LNCaP clone FGC (cell line): ENCODE measurements at regions not wholly inside any gene's neighbourhood (a gene's known extent, or its start where the extent isn't known, plus 50 kb on each side); places are given as distances from the start of the nearest gene placed in this dataset.

Source experiments
- DNase-seq: peaks from one replicate; pipeline ENCODE4 v3.0.0-alpha.2; 2011; ENCODE audit warnings: low read depth
- H3K4me3 ChIP-seq: 2 replicates; pipeline ENCODE4 v1.5.1; 2011; ENCODE audit warnings: mild to moderate bottlenecking, low read depth, low read length, control low read depth
- TF ChIP-seq, protein P1 (sequence below): IDR thresholded peaks from 2 replicates; pipeline ENCODE4 v1.5.1; 2012; ENCODE audit warnings: mild to moderate bottlenecking; ENCODE audit not compliant: control insufficient read depth, insufficient read depth; ENCODE audit errors: extremely low read depth

GRCh38 chr13:56906909-56907308, 233.8 kb upstream of the PRR20A start:
- H3K4me3 ChIP-seq = no peak overlapping the region
- TF ChIP-seq, protein P1, sequence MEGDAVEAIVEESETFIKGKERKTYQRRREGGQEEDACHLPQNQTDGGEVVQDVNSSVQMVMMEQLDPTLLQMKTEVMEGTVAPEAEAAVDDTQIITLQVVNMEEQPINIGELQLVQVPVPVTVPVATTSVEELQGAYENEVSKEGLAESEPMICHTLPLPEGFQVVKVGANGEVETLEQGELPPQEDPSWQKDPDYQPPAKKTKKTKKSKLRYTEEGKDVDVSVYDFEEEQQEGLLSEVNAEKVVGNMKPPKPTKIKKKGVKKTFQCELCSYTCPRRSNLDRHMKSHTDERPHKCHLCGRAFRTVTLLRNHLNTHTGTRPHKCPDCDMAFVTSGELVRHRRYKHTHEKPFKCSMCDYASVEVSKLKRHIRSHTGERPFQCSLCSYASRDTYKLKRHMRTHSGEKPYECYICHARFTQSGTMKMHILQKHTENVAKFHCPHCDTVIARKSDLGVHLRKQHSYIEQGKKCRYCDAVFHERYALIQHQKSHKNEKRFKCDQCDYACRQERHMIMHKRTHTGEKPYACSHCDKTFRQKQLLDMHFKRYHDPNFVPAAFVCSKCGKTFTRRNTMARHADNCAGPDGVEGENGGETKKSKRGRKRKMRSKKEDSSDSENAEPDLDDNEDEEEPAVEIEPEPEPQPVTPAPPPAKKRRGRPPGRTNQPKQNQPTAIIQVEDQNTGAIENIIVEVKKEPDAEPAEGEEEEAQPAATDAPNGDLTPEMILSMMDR = no peak
- no peak for DNase-seq

- TF ChIP-seq, protein P1 = no peak
- no peak for DNase-seq
- no peak overlapping the region for H3K4me3 ChIP-seq
These were observed 233.0 kb upstream of the PRR20A start for GRCh38 chr13:56907766-56908165.

DNA sequence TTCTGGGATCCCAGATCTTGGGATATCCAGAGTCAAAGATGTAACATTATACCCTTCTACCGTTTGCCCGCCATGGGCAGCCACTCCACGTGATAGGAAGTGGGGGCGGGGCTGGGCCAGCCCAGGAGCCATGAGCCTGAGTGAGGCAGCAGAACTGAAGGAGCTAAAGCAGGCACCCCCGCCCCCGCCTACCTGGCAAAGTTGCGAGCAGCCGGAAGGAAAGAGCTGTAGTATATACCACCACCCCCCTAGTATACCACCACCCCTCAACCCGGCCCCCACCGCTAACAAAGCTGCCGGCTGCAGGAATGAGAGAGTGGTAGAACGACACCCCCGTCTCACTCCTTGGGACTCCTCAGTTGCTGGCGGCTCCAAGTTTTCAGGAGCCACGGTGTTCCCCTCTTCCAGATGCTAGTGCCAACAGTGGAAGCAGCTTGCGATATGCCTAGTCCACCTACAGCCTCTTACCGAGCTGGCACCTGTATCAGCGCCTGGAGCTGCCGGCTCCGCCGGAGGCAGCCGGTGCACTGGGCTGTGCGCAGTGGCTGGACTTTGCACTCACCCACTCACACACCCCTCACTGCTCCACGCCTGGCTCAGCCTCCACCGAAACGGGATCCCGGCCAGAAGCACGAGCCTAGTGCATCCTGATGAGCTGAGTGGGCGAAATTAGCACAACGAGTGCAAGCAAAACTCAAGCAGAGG, 230.7 kb upstream of the PRR20A start:
- no peak overlapping the region for H3K4me3 ChIP-seq
- TF ChIP-seq, protein P1 = no peak
- DNase-seq = no peak

GRCh38 chr13:56917966-56918365, 222.8 kb upstream of the PRR20A start:
- TF ChIP-seq, protein P1 = no peak
- DNase-seq = no peak
- no peak overlapping the region for H3K4me3 ChIP-seq

DNA sequence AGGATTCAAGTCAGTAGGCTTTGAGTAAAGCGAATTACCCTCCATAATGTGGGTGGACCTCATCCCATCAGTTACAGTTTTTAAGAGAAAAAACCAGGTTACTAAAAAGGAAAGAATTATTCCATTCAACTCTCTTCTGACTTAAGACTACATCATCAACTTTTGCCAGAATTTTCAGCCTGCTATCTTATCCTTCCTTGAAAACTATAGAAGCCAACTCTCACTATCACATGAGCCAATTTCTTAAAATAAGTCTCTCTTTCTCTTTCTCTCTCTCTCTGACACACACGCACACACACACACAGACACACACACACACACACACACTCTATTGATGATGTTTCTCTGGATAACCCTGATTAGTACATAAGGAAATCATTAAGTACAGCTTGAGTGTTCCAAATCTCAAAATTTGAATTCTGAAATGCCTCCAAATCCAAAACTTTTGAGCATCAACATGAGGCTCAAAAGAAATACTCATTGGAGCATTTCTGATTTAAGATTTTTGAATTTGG, 217.0 kb upstream of the PRR20A start:
- H3K4me3 ChIP-seq = no peak overlapping the region
- TF ChIP-seq, protein P1 = no peak
- no peak for DNase-seq

DNA sequence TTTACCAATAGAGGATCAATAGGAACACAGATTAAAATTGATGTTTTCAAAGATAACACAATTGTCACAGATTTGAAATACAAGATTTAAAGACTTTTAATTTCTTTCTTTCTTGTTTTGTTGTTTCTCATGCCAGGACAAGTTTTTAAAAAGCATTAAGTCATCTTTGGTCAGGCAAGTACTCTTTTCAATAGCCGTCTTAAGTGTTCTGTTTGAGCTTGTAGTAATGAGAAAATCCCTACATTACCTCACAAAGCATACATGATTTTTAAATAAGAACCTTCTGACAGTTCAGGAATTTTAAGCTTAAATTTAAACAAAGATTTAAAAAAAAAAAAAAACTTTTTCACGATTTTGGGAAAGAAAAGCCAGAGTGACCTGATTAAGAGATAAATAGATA, 216.3 kb upstream of the PRR20A start:
- TF ChIP-seq, protein P1 = no peak
- no peak for DNase-seq
- H3K4me3 ChIP-seq = no peak overlapping the region

DNA sequence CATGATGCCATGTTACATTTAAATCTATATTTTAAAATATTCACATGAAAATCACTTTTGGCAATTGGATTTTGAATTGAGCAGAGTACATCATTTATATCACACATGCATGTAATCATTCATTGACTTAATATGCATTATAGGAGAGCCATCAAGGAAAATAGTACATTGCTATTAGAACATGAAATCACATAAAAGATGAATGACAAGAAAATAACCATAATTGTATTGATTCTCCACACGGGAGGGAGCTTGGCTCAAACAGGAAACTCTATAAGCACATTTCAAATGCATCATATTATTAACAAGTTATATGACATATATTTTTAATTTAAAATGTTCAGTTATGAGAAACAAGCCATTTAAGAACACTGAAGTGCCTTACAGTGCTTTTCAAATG, 208.6 kb upstream of the PRR20A start:
- no peak overlapping the region for H3K4me3 ChIP-seq
- TF ChIP-seq, protein P1 = no peak
- DNase-seq = no peak
